Nephron (organoid): ENCODE measurements at regions not wholly inside any gene's neighbourhood (a gene's known extent, or its start where the extent isn't known, plus 50 kb on each side); places are given as distances from the start of the nearest gene placed in this dataset.

Source experiments
- H3K27ac Mint-ChIP-seq, 3 experiments: 2 replicates each; pipeline ENCODE4 v1.8.0; 2020; ENCODE audit warnings: mixed read lengths in 3 of 3, mild to moderate bottlenecking in 2 of 3, moderate library complexity in 1 of 3
- H3K27me3 Mint-ChIP-seq: 2 replicates; pipeline ENCODE4 v1.8.0; 2021; ENCODE audit warnings: low read depth, mild to moderate bottlenecking, moderate library complexity, mixed read lengths
- H3K36me3 Mint-ChIP-seq: 2 replicates; pipeline ENCODE4 v1.8.0; 2020; ENCODE audit warnings: low read depth, mixed read lengths
- H3K4me1 Mint-ChIP-seq: 2 replicates; pipeline ENCODE4 v1.8.0; 2020; ENCODE audit warnings: mixed read lengths
- H3K4me3 Mint-ChIP-seq, 3 experiments: 2 replicates each; pipeline ENCODE4 v1.8.0; 2020; ENCODE audit warnings: mild to moderate bottlenecking in 3 of 3, mixed read lengths in 3 of 3, moderate library complexity in 2 of 3
- H3K9me3 Mint-ChIP-seq: 2 replicates; pipeline ENCODE4 v1.8.0; 2020; ENCODE audit warnings: mixed read lengths
- CTCF ChIP-seq, 3 experiments: fragments of 200-600 bp; sonication (generic); IDR thresholded peaks; one replicate each; pipeline ENCODE4 v1.5.0; 2021; ENCODE audit warnings: antibody characterized with exemption in 3 of 3; ENCODE audit not compliant: unreplicated experiment in 3 of 3

GRCh38 chr5:68965926-68966325 lies 127.9 kb upstream of the SLC30A5 start:
- Mint-ChIP-seq H3K27ac (no peak overlapping the region), H3K4me1 (peaks cover 10% of the 10 kb centered on the region), H3K9me3 (no peaks in the 10 kb centered on the region), H3K4me3 (no peak overlapping the region), H3K27me3 (no peaks in the 10 kb centered on the region), H3K36me3 (no peaks in the 10 kb centered on the region)
- no peak for TF ChIP-seq CTCF (IDR thresholded peaks at IDR 0.05; ENCODE audit: unreplicated experiment in 3 of 3)

GRCh38 chr5:68966596-68966995 lies 127.2 kb upstream of the SLC30A5 start:
- no peak for TF ChIP-seq CTCF (IDR thresholded peaks at IDR 0.05; ENCODE audit: unreplicated experiment in 3 of 3)
- H3K4me1 Mint-ChIP-seq: peaks cover 10% of the 10 kb centered on the region
- H3K27me3 Mint-ChIP-seq: no peaks in the 10 kb centered on the region
- H3K36me3 Mint-ChIP-seq: no peaks in the 10 kb centered on the region
- no peak overlapping the region for H3K27ac Mint-ChIP-seq
- no peak overlapping the region for H3K4me3 Mint-ChIP-seq
- no peaks in the 10 kb centered on the region for H3K9me3 Mint-ChIP-seq

- peaks cover under 1% of the 10 kb centered on the region for H3K4me1 Mint-ChIP-seq
Observed at GRCh38 chr5:68968429-68968828, 125.4 kb upstream of the SLC30A5 start.

GRCh38 chr5:68970617-68971016 lies 123.2 kb upstream of the SLC30A5 start:
- Mint-ChIP-seq H3K9me3 (peaks cover 13% of the 10 kb centered on the region), H3K27ac (no peak overlapping the region), H3K4me1 (no peaks in the 10 kb centered on the region), H3K27me3 (no peaks in the 10 kb centered on the region), H3K4me3 (no peak overlapping the region), H3K36me3 (no peaks in the 10 kb centered on the region)
- no peak for TF ChIP-seq CTCF (IDR thresholded peaks at IDR 0.05; ENCODE audit: unreplicated experiment in 3 of 3)

More at GRCh38 chr5:68968429-68968828, 125.4 kb upstream of the SLC30A5 start:
- H3K4me3 Mint-ChIP-seq: no peak overlapping the region
- H3K27me3 Mint-ChIP-seq: no peaks in the 10 kb centered on the region
- no peak overlapping the region for H3K27ac Mint-ChIP-seq
- H3K9me3 Mint-ChIP-seq: peaks cover 7% of the 10 kb centered on the region
- no peaks in the 10 kb centered on the region for H3K36me3 Mint-ChIP-seq
- no peak for TF ChIP-seq CTCF (IDR thresholded peaks at IDR 0.05; ENCODE audit: unreplicated experiment in 3 of 3)

- TF ChIP-seq CTCF (IDR thresholded peaks at IDR 0.05; ENCODE audit: unreplicated experiment in 3 of 3): no peak
- Mint-ChIP-seq H3K36me3 (no peaks in the 10 kb centered on the region), H3K27me3 (no peaks in the 10 kb centered on the region), H3K27ac (no peak overlapping the region), H3K9me3 (peaks cover 32% of the 10 kb centered on the region), H3K4me3 (no peak overlapping the region), H3K4me1 (no peaks in the 10 kb centered on the region)
Observed at GRCh38 chr5:68973696-68974095, 120.1 kb upstream of the SLC30A5 start.

- H3K4me1 Mint-ChIP-seq: peaks cover 5% of the 10 kb centered on the region
- H3K27ac Mint-ChIP-seq: no peak overlapping the region
- no peaks in the 10 kb centered on the region for H3K27me3 Mint-ChIP-seq
- H3K4me3 Mint-ChIP-seq: no peak overlapping the region
- peaks cover 4% of the 10 kb centered on the region for H3K36me3 Mint-ChIP-seq
- peaks cover 22% of the 10 kb centered on the region for H3K9me3 Mint-ChIP-seq
- TF ChIP-seq CTCF (IDR thresholded peaks at IDR 0.05; ENCODE audit: unreplicated experiment in 3 of 3): no peak
Observed at GRCh38 chr5:68983043-68983442, 110.8 kb upstream of the SLC30A5 start.
